Left colon (tissue), 2 donors: ENCODE measurements at regions not wholly inside any gene's neighbourhood (a gene's known extent, or its start where the extent isn't known, plus 50 kb on each side); places are given as distances from the start of the nearest gene placed in this dataset.

ENCODE experiments used
- ATAC-seq: fragments of 200-7000 bp; cut with Tn5 transposase; one replicate; pipeline ENCODE4 v1.9.1; 2020; ENCODE audit warnings: mild to moderate bottlenecking, moderate library complexity
- DNase-seq, 2 donors: peaks; one replicate each; pipeline ENCODE4 v3.0.0-alpha.2; 2020
- intact Hi-C, 2 donors: fragments of 100-400 bp; cut with DNase I in 1 of 2; cut with micrococcal nuclease in 1 of 2; formaldehyde crosslinking; loops; one replicate each; pipeline versions ENCODE4 v1.11.2 to v1.14.0; 2022; cut with DNase I, micrococcal nuclease
- donor health status: DM: no; HTN: no; CAD: no.
- donor health status: DM: yes; HTN: yes; CAD: no.

GRCh38 chr7:54330216-54330800 is 211.9 kb upstream of the VSTM2A start:
- intact Hi-C loops, result no loop called here
- DNase-seq (no peak), ATAC-seq (no peak)

GRCh38 chr7:54331311-54331710 is 210.9 kb upstream of the VSTM2A start:
- ATAC-seq, result no peak
- intact Hi-C loops, result no loop called here
- no peak for DNase-seq

- no peak for ATAC-seq
- intact Hi-C loops, result no loop called here
- DNase-seq, result no peak
Observed at GRCh38 chr7:54332301-54332700, 209.9 kb upstream of the VSTM2A start.

GRCh38 chr7:54333952-54334351 is 208.2 kb upstream of the VSTM2A start:
- DNase-seq (no peak), ATAC-seq (no peak)
- intact Hi-C loops, result no loop called here

GRCh38 chr7:54336800-54337199 is 205.4 kb upstream of the VSTM2A start:
- intact Hi-C loops, result no loop called here
- ATAC-seq (no peak), DNase-seq (no peak)

GRCh38 chr7:54337466-54337865 is 204.7 kb upstream of the VSTM2A start:
- intact Hi-C loops, result no loop called here
- DNase-seq, result no peak

GRCh38 chr7:54338319-54338718 is 203.9 kb upstream of the VSTM2A start:
- intact Hi-C loops, result no loop called here
- ATAC-seq, result no peak

More at GRCh38 chr7:54337466-54337865, 204.7 kb upstream of the VSTM2A start:
- ATAC-seq, result no peak

GRCh38 chr7:54339073-54339472 is 203.1 kb upstream of the VSTM2A start:
- ATAC-seq, result no peak
- no peak for DNase-seq
- intact Hi-C loops, result no loop called here

More at GRCh38 chr7:54338319-54338718, 203.9 kb upstream of the VSTM2A start:
- DNase-seq, result no peak

GRCh38 chr7:54342458-54342857 is 199.7 kb upstream of the VSTM2A start:
- DNase-seq (no peak), ATAC-seq (peak; percentile 66)
- intact Hi-C loops, result no loop called here

- no peak for DNase-seq
- intact Hi-C loops, result no loop called here
- ATAC-seq, result no peak
Observed at GRCh38 chr7:54343511-54343910, 198.7 kb upstream of the VSTM2A start.

- no peak for DNase-seq
Observed at GRCh38 chr7:54345746-54346145, 196.4 kb upstream of the VSTM2A start.

GRCh38 chr7:54349229-54349628 is 192.9 kb upstream of the VSTM2A start:
- DNase-seq (no peak), ATAC-seq (no peak)
- intact Hi-C loops, result no loop called here

More at GRCh38 chr7:54345746-54346145, 196.4 kb upstream of the VSTM2A start:
- intact Hi-C loops, result no loop called here
- no peak for ATAC-seq

- DNase-seq (no peak), ATAC-seq (no peak)
- intact Hi-C loops, result no loop called here
Observed at GRCh38 chr7:54354436-54354835, 187.7 kb upstream of the VSTM2A start.

- intact Hi-C loops, result no loop called here
- no peak for ATAC-seq
- DNase-seq, result no peak
Observed at GRCh38 chr7:54355842-54356241, 186.3 kb upstream of the VSTM2A start.

GRCh38 chr7:54360075-54360840 is 181.9 kb upstream of the VSTM2A start:
- ATAC-seq, result no peak
- no peak for DNase-seq
- intact Hi-C loops, result no loop called here

GRCh38 chr7:54390565-54390964 is 151.6 kb upstream of the VSTM2A start:
- ATAC-seq, result no peak
- no peak for DNase-seq
- intact Hi-C loops, result no loop called here

- ATAC-seq (no peak), DNase-seq (no peak)
- intact Hi-C loops, result no loop called here
Observed at GRCh38 chr7:54392935-54393334, 149.2 kb upstream of the VSTM2A start.

GRCh38 chr7:54394834-54395233 is 147.3 kb upstream of the VSTM2A start:
- ATAC-seq (no peak), DNase-seq (no peak)
- intact Hi-C loops, result no loop called here

GRCh38 chr7:54397836-54398612 is 144.2 kb upstream of the VSTM2A start:
- ATAC-seq (no peak), DNase-seq (no peak)
- intact Hi-C loops, result no loop called here

GRCh38 chr7:54398863-54399262 is 143.3 kb upstream of the VSTM2A start:
- ATAC-seq (no peak), DNase-seq (no peak)
- intact Hi-C loops, result no loop called here
